ELR (cell line): ENCODE measurements at regions not wholly inside any gene's neighbourhood (a gene's known extent, or its start where the extent isn't known, plus 50 kb on each side); places are given as distances from the start of the nearest gene placed in this dataset.
A peak's percentile ranks its signal among the peaks of the same experiment; 100 is the strongest.
"Not testable (repeated sequence)": the region's sequence is repeated elsewhere in the genome, so short reads cannot be mapped to it uniquely, and the experiment has no call there.

ENCODE experiments used
- DNase-seq: peaks from one replicate; pipeline ENCODE4 v3.0.0-alpha.2; 2015; ENCODE audit warnings: low read depth

DNA sequence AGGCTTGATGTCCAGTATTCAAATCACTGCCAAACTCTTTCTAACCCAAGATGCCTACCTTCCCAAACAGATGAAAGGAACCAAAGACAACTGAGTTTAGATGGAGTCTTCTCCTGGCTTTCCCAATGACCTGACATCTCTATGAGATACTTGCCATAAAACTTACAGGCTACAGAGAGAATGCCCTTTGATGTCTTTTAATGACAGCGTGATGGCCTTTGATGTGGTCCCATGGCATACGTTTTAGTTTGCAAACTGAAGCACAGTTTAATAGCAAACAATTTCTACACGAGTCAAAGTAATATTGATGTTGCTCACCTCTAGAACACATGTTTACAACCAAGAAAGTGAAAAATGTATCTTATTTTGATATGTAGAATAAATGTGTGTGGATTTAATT, 73.2 kb downstream of the ZIC4 start:
- DNase-seq: no peak

GRCh38 chr3:147328711-147329110, 77.6 kb downstream of the ZIC4 start:
- DNase-seq: no peak

DNA sequence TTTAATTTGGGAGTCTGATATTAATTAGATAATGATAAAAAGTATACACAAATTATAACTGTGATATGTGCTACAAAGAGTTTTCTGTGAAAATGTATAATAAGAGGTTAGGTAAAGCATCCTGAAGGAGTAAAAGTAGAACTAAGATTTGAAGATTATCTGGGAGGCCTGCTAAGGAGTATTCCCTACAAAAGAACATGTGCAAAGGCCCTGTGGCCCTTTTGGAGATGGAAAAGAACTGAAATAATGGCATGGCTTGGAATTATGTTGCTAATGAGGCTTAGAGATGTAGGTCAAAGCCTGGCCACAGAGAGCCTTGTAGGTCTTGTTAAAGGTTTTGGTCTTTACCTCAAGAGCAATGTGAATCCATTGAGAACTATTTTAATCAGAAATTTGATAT, 82.0 kb downstream of the ZIC4 start:
- DNase-seq: no peak

DNA sequence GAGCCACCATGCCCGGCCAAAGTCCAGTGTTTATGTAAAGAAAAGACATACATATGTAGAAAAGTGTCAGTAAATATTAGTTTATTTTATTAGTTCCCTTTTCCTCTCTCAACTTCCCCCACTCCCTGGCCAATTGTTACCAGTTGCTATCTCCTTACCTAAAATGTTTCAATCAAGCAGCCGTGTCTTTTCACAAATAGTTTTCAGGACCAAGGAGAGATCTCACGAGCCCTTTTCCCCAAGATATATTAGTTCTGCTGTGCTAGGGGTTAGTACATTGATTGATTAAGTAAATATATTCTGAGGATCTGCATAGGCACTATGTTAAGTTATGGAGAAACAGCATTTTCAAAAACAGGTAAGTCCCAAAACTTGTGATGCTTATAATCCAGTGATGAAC, 87.4 kb downstream of the ZIC4 start:
- DNase-seq: no peak

DNA sequence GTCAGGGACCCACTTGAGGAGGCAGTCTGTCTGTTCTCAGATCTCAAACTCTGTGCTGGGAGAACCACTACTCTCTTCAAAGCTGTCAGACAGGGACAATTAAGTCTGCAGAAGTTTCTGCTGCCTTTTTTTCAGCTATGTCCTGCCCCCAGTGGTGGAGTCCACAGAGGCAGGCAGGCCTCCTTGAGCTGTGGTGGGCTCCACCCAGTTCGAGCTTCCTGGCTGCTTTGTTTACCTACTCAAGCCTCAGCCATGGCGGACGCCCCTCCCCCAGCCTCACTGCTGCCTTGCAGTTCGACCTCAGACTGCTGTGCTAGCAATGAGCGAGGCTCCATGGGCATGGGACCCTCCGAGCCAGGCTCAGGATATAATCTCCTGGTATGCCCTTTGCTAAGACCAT, 89.3 kb downstream of the ZIC4 start:
- DNase-seq: not testable (repeated sequence)

DNA sequence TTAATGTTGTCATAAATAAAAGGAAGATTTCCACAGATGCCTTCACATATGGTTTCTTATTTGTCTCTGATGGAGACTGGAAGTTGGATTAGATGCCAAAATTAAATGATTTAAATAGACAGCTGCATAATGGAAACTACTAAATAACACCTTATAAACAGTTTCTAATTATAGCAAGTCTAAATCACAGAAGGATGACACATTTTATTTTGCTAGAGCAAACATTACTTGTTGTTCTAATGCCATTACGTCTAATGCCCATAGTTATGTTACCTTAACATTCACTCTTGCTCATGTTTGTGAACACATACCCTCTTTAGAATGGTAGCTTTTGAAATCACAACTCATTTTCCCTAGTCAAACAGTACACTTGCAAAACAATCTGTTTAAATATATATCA, 92.8 kb downstream of the ZIC4 start:
- DNase-seq: no peak

DNA sequence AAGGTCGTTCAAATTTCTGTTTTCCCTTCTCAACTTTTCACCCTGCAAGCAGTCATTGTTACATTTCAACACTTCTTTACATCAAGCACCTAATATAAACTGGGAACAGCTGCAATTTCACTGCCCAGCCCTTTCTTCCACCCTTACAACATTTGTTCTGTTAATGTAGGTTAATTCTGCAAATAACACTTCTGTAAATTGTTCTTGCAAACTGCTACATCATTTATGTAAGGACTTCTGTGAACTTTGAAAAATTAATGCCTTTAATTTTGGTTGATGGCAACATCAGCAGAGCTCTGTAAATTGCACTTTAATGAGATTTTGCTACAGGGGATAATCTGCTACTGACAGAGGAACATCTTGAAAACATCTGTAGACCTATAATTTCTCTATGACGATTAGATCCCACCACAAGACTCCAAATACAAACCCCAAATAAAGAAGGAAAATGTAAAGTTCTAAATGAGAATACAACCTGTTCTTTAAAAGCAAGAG, 93.5 kb downstream of the ZIC4 start:
- DNase-seq: no peak

GRCh38 chr3:147311716-147312115, 94.6 kb downstream of the ZIC4 start:
- DNase-seq: no peak

GRCh38 chr3:147305533-147306250, 100.7 kb downstream of the ZIC4 start:
- DNase-seq: peak; percentile 58

- peak; percentile 13 for DNase-seq
Observed at GRCh38 chr3:147304756-147305155, 101.6 kb downstream of the ZIC4 start.

DNA sequence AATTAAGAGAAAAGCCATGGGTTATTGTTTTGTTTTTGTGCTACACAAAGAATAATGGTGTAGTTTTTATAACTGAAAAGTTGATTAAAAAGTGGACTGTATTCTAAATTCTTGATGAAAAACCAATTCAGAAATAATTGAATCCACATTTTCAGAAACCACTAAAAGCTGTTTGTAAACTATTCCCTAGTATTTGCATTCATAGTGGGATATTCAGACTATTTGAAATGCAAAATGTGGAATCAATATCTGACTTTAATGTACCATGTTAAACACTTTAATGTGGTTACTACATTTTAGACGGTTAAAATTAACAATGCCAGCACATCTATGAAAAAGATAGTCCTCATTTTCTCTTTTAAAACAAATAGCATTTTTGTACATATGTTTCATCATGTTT, 104.6 kb downstream of the ZIC4 start:
- DNase-seq: no peak

DNA sequence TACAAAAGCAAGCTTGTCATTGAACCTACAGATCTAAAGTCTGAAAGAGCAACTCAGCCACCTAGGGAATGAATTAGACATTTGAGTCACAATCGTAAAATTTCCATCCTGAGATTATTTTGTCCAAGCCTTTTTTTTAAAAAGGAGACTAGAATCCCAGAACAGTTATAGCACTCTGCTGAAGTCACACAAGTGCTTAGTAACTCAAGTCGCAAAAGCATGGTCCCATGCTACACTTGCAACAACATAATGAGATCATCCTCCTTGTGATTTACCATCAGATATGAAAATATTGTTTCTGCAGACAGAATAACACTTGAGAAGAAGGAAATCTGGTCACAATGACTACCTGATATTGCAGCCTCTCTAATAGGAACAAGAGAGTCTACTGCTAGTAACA, 106.7 kb downstream of the ZIC4 start:
- peak; percentile 16 for DNase-seq

- peak; percentile 94 for DNase-seq
Observed at GRCh38 chr3:147298511-147298982, 107.8 kb downstream of the ZIC4 start.

DNA sequence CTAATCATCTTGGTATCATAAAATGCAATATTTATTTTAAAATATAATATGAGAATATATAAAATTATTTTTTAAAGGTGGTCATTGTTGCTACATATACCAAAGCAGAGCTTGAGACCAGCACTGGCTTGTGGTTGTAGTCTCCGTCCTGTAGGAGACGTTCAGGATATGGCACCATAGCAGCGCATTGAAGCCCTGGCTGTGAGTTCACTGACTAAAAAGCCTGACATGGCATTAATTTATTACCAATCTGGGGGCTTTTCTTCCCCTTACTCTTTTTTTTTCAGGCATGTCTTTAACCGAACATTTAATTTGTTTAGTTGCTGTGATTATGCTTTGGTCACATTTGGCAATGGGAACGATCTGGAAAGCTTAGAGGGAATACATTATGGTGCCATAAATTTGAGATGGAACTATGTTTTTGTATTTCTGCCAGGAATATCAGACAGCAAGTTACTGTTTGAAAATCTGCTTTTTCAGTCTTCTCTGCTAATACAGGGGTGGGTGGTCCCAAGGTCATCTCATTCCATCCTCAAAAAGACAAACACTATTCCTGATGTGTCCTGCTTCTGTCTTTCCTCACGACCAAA, 108.5 kb downstream of the ZIC4 start:
- DNase-seq: no peak

GRCh38 chr3:147287370-147287769, 119.0 kb downstream of the ZIC4 start:
- DNase-seq: not testable (repeated sequence)

DNA sequence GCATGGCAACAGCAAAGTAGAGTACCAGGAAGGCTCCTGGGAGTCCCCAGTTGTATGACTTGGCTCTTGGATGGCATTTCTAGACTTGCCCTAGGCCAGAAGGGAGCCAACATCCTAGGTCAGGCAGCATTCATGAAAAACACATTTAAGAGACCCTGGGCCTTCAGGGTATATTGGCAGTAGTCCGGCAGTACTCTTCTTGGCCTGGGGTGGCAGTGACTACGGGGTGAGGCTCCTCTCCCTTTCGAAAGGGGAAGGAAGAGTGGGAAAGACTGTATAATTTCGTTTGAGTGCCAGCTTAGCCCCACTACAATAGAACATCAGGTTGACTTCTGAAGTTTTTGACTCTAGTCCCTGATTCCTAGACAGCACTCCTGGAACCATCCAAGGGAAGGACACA, 136.4 kb downstream of the ZIC4 start:
- no peak for DNase-seq

GRCh38 chr3:147267434-147267833, 138.9 kb downstream of the ZIC4 start:
- peak; percentile 43 for DNase-seq

GRCh38 chr3:147257944-147258343, 148.4 kb downstream of the ZIC4 start:
- DNase-seq: no peak

DNA sequence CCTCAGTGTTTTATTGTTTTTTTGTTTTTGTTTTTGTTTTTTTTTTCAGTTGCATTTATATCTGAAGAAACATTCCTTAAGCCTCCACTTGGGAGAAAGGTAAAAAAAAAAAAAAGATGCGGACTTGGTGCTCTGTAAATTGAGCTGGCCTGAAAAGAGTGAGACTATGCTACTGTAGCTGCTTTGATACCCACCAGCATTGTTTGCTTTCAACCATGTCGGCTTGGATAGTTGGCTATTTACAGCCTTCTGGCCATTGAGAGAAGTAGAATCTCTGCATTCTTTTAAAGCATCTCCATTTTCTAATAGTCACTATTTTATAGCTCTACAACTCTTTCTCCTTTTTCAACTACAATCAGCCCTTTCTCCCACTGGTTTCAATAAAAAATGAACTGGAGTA, 149.6 kb downstream of the ZIC4 start:
- DNase-seq: no peak

- DNase-seq: no peak
Observed at GRCh38 chr3:147246906-147247305, 159.4 kb downstream of the ZIC4 start.

DNA sequence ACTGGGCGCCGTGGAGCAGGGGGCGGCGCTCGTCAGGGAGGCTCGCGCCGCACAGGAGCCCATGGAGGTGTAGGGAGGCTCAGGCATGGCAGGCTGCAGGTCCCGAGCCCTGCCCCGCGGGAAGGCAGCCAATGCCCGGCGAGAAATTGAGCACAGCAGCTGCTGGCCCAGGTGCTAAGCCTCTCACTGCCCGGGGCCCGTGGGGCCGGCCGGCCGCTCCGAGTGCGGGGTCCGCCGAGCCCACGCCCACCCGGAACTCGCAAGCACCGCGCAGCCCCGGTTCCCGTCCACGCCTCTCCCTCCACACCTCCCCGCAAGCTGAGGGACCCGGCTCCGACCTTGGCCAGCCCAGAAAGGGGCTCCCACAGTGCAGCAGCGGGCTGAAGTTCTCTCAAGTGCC, 160.7 kb downstream of the ZIC4 start:
- DNase-seq: not testable (repeated sequence)

- not testable (repeated sequence) for DNase-seq
Observed at GRCh38 chr3:147245022-147245421, 161.3 kb downstream of the ZIC4 start.

DNA sequence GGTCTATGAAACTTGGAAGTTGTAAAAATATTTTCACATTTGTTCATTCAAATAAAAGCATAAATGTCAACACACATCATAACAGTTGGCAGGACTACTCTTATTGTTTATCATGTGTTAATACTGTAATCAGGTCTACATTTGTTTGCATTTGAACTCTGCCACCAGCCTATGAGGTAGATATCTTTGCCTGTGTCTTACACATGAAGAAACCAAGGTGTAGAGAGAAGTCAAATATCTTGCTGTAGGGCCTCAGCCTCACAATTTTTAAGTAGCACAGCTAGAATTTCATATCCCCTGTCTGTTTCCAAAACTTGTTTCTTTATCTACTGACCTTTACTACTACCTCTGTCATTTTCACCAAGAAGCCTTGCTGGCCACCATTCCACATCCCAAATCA, 161.9 kb downstream of the ZIC4 start:
- no peak for DNase-seq

- no peak for DNase-seq
Observed at GRCh38 chr3:147240581-147240980, 165.8 kb downstream of the ZIC4 start.
